ENCODE measurements at regions not wholly inside any gene's neighbourhood (a gene's known extent, or its start where the extent isn't known, plus 50 kb on each side); places are given as distances from the start of the nearest gene placed in this dataset.

GRCh38 chr13:61275251-61275650 lies 140.4 kb downstream of the PCDH20 start:
- TF ChIP-seq POLR2AphosphoS5 (IDR thresholded peaks at IDR 0.05; ENCODE audit: low read depth, low read length) (no peak), YY1 (IDR thresholded peaks at IDR 0.05; ENCODE audit: low read depth, low read length) (no peak), CREB1 (IDR thresholded peaks at IDR 0.05) (no peak), RAD21 (IDR thresholded peaks at IDR 0.05 in 1 of 2, conservative IDR thresholded peaks at IDR 0.05 in 1 of 2; ENCODE audit: low read depth in 2 of 2, low read length in 2 of 2) (no peak), CTCF (IDR thresholded peaks at IDR 0.05; ENCODE audit: control extremely low read depth in 1 of 3, insufficient read depth in 1 of 3, low read depth in 1 of 3, low read length in 3 of 3) (no peak), ATF3 (IDR thresholded peaks at IDR 0.05; ENCODE audit: insufficient read depth, low read depth, low read length) (no peak)
